NCI-H510A (cell line): ENCODE measurements at regions not wholly inside any gene's neighbourhood (a gene's known extent, or its start where the extent isn't known, plus 50 kb on each side); places are given as distances from the start of the nearest gene placed in this dataset.

Source experiments
- DNase-seq: peaks from one replicate; lab custom pipeline; 2025; lab: John Stamatoyannopoulos, UW

DNA sequence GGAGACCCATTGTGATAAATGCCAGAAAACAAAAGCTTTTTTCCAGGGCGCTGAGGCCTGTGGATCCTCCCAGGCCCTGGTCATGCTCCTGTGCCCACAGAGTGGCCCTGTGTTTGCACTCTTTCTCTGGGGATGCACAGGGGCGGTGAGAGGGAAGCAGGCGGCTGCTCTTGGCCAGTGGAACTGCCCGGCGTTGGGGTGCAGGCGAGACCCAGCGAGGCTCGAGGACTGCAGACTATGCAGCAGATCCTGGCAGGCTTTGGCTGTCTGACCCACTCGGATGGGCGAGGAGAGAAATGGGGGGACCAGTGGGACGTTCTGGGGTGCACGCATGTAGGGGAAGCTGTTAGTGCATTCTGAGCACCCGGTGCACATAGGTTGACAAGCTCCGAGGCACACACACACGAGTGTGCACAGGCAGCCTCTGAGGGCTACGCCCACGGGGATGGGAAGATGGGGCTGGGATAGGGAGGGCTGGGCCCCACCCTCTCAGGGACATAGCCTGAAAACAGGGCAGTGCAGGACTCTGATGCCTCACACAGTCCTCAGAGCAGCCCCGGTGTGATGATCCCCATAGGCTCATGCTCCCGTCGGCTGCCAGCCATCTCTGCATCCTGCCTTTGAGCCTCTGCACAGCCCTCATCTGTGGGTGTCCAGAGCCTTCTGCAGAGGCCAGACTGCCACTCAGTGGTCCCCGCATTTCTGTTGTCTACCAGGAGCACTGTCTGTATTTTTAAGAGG lies 1233.5 kb downstream of the BRD1 start:
- no peak for DNase-seq

GRCh38 chr22:48593551-48593950 lies 1234.1 kb downstream of the BRD1 start:
- no peak for DNase-seq

GRCh38 chr22:48592931-48593330 lies 1234.7 kb downstream of the BRD1 start:
- DNase-seq = no peak

- DNase-seq = no peak
Observed at GRCh38 chr22:48592488-48592887, 1235.2 kb downstream of the BRD1 start.

- no peak for DNase-seq
Observed at GRCh38 chr22:48592066-48592345, 1235.7 kb downstream of the BRD1 start.

DNA sequence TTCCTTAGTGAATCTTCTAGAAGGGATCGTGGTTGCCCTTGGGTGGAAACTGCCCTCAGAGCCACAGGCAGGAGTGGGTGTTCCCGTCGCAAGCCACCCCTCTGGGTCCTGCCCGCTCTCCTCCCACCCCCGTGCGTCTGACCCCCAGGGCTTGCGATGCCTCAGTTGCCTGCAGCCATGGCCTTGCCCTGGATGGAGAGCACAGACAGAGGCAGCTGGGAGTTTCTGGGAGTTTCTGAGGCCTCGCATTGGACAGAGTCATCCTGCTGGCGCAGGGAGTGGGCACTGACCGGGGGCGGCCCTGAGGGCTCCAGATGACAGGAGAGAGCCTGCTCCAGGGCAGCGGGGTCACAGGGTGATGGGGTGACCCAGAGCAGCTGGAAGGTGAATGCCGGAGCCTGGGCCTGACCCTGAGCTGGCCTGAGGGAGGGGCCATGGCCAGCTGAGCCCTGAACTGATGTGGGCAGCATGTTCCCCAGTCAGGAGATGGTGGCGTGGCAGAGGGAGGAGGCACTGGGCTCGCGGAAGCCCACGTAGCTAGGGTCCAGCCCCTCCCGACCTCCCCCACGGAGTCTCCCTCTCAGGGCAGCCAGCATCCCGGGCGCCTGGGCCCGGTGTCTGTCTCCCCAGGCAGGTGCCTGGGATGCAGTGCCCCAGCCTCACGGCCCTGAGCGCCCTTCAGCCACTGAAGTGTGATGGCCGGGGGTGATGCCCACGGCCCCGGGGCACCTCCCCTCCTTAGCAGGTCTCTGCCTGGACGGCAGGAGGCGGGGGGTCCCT lies 1236.2 kb downstream of the BRD1 start:
- DNase-seq = no peak

DNA sequence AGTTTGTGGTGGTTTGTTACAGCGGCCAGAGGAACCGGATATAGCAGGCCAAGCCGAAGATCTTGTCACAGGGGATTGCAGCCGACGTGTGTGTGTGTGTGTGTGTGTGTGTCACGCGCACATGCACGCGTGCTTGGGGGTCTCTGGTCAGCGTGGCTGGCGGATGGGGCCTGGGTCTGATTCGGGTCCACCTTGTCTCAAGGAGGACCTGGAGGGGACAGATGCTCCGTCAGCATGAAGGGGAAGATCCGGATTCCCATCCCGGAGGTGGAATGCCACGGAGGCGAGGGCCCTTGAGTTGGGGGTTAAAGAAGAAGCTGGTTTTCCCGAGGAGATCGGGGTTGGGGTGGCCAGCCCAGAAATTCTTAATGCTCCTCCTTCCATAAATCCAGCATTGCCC lies 1237.8 kb downstream of the BRD1 start:
- DNase-seq = no peak

DNA sequence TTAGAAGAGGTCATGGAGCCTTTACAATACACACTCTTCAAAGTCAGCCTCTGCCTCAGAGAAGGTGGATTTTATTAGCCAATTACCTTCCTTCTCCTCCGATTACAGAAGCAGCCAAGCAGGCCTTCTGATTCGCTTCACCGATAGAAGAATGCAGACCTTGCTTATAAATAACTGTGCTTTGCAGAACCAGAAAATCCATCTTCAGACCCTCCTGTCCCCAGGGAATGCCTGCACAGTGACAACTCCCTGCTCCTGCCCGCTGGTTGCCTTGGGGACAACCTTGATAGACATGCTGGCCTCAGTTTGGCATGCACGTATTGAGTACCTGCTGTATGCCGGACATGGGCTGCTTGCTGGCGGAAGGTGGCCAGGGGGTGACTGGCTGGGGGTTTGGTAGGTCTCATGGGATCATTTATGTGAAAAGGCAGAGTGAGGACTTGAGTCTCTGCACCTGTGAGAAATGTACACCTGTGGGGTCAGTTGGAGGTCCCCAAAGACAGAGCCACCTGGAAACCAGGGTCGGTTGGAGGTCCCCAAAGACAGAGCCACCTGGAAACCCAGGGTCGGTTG lies 1238.7 kb downstream of the BRD1 start:
- no peak for DNase-seq

GRCh38 chr22:48588151-48588877 lies 1239.4 kb downstream of the BRD1 start:
- no peak for DNase-seq

GRCh38 chr22:48587236-48587865 lies 1240.3 kb downstream of the BRD1 start:
- no peak for DNase-seq

GRCh38 chr22:48586799-48587185 lies 1240.9 kb downstream of the BRD1 start:
- no peak for DNase-seq

- DNase-seq = no peak
Observed at GRCh38 chr22:48585916-48586798, 1241.5 kb downstream of the BRD1 start.

DNA sequence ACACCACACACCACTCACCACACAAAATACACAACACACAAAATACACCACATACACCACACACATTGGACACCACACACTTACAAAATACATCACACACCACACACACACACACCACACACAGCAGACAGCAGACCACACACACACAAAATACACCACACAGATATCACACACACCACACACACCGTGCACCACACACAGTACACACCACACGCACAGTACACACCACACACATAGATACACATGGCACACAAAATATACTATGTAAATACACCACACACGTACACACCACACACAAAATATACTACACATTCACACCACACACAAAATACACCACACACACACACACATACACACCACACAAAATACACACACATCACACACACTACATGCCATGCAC lies 1243.5 kb downstream of the BRD1 start:
- no peak for DNase-seq

DNA sequence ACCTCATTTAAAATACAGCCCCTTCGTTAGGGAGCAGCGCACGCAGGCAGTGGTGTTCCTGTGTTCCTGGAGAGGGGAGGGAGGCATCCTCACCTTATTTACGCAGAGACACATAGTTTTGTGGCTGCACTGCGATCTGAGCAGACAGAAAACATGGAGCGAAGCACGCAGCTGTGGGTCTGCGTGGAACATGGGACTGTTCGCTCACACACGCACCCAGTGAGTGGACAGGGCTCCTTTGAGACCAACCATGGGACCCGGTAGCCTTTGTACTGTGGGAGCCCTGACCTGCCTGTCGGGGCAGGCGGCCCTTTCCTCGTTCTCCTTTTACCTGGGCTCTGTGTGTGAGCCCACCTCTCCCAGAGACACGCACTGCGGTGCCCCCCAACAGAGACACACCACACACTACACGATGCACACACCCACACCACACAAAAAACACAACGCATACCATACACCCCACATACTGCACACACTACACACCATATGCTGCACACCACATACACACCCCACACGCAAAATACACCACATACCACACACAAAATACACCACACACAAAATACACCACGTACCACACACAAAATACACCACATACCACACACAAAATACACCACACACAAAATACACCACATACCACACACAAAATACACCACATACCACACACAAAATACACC lies 1245.7 kb downstream of the BRD1 start:
- no peak for DNase-seq

DNA sequence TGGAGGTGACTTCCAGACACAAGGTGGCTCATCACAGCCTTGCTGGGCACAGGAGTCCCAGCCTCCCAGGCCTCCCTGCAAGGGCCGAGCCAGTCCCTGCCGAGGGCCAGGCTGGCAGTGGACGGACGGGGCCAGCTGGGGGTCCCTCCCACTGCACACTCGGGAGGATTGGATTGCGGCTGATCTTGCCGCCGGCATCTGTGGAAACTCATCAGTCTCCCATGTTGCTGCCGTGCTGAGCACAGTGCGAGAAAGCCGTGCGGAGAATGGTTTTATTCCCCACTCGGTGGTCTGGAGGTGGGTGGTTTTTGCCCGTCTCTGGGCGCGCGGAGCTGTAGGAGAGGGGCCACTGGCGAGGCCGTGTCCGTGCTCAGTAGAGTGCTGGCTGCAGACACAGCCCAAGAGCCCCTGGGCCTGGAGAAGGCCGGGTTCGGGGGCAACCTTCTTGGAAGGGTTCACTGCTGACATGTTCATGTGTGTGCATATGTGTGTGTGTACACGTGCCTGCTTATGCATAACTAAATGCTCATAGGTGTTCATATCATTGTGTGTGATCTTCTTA lies 1246.4 kb downstream of the BRD1 start:
- no peak for DNase-seq

DNA sequence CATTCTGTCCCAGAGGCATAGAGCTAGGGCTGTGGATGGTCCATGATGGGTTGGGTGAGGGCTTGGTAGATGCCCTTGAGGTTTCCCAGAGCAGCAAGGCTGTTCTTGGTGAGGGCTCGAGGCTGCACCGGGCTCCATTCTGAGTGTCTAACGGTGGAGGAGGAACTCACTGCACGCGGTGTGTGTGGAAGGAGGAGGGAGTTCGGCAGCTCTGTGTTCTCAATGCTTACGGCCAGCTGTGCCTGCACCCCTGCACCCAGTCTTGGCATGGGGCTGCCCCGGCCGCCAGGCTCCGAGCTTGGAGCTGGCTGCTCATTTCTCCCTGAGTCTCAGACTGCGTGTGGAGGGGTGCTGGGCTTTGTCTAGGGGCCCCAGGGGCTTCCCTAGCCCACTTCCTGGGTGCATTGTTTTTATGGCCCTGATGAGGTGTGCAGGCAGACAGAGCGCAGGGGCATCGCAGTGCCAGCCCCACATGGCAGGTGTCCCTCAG lies 1247.1 kb downstream of the BRD1 start:
- DNase-seq = no peak

DNA sequence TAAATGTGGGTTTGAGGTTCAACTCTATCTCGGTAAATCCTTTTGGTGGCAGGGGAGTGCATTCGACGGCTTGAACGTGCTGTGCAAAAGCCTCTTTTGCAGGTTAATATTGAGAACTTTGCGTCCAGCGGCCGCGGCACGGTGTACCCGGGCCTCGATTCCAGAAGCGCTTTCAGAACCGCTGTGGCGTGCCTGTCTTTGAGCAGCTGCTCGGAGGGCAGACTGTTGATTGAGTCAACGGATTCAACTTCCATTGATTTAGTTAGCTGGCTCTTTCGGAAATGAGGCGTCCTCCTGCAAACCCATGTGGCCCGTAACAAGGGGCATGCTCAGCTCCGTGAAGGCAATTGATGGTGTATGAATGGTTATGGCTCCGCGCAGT lies 1247.8 kb downstream of the BRD1 start:
- DNase-seq = no peak

GRCh38 chr22:48579043-48579927 lies 1248.4 kb downstream of the BRD1 start:
- no peak for DNase-seq
